HEK293 (cell line): ENCODE measurements at regions not wholly inside any gene's neighbourhood (a gene's known extent, or its start where the extent isn't known, plus 50 kb on each side); places are given as distances from the start of the nearest gene placed in this dataset.

Experiments
- ZBTB8A ChIP-seq: fragments of 450-650 bp; formaldehyde crosslinking; IDR thresholded peaks from 2 replicates; pipeline ENCODE4 v1.5.1; 2016; ENCODE audit warnings: missing biosample characterization, missing genetic modification characterization
- ZNF10 ChIP-seq: fragments of 450-650 bp; formaldehyde crosslinking; IDR thresholded peaks from 2 replicates; pipeline ENCODE4 v1.5.1; 2017; ENCODE audit warnings: missing biosample characterization, missing genetic modification characterization
- ZNF23 ChIP-seq: fragments of 450-650 bp; formaldehyde crosslinking; IDR thresholded peaks from 2 replicates; pipeline ENCODE4 v1.5.1; 2016; ENCODE audit warnings: missing biosample characterization, missing genetic modification characterization, borderline replicate concordance
- TF ChIP-seq, protein P1 (sequence below): fragments of 450-650 bp; formaldehyde crosslinking; IDR thresholded peaks from 2 replicates; pipeline ENCODE4 v1.5.1; 2016; ENCODE audit warnings: missing biosample characterization, missing genetic modification characterization

DNA sequence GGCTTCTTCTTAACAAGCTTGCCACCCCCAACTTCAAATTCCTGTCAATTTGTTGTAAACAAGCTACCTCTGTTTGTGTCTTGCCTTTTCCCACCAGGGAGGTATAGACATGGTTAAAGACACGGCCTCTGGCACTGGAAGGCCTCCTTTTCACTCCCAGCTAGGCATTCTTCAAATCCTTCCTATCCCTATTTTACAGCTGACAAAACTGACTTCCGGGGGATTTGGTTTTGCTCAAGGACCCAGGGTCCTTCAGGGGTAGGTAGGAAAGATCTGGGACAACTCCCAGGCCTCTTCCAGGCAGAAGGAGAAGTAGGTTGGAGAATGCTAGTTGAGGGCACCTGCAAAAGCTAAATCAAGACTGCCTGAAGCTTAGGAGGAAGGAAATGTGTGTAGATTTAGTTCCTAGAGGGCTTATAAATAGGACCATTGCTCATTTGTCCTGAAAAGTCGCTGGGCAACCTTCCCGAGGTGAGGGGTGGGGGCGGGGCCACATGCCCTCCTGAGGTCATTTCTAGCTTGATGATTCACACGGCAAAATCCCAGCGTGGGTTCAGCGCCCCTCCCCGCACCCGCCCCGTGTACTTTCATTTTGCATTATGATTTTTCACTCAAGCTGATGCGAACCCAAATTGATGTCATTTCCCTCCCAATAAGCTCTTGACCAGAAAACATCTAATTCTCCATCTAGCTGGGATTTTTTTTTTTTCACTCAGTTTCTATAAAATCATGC, 365.5 kb downstream of the SHQ1 start:
- TF ChIP-seq, protein P1, sequence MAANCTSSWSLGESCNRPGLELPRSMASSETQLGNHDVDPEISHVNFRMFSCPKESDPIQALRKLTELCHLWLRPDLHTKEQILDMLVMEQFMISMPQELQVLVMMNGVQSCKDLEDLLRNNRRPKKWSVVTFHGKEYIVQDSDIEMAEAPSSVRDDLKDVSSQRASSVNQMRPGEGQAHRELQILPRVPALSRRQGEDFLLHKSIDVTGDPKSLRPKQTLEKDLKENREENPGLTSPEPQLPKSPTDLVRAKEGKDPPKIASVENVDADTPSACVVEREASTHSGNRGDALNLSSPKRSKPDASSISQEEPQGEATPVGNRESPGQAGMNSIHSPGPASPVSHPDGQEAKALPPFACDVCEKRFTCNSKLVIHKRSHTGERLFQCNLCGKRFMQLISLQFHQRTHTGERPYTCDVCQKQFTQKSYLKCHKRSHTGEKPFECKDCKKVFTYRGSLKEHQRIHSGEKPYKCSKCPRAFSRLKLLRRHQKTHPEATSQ (tag by site-specific recombination), result no peak
- no peak for TF ChIP-seq ZNF10
- no peak for TF ChIP-seq ZNF23
- no peak for TF ChIP-seq ZBTB8A
